Omental fat pad (tissue), 3 donors: ENCODE measurements at regions not wholly inside any gene's neighbourhood (a gene's known extent, or its start where the extent isn't known, plus 50 kb on each side); places are given as distances from the start of the nearest gene placed in this dataset.
A peak's percentile ranks its signal among the peaks of the same experiment; 100 is the strongest.

Experiments
- ATAC-seq: fragments of 150-250 bp; one replicate; pipeline ENCODE4 v1.9.1; 2016; ENCODE audit warnings: mild to moderate bottlenecking, moderate library complexity; ENCODE audit not compliant: low FRiP score
- DNase-seq: peaks from one replicate; pipeline ENCODE4 v3.0.0-alpha.2; 2019; ENCODE audit warnings: low spot score
- TF ChIP-seq, protein P1 (sequence below), 3 donors: fragments of 450-650 bp; IDR thresholded peaks; one replicate each; pipeline ENCODE4 v1.5.1; 2016 to 2017; ENCODE audit warnings: antibody characterized with exemption in 3 of 3, mild to moderate bottlenecking in 3 of 3, moderate library complexity in 2 of 3

DNA sequence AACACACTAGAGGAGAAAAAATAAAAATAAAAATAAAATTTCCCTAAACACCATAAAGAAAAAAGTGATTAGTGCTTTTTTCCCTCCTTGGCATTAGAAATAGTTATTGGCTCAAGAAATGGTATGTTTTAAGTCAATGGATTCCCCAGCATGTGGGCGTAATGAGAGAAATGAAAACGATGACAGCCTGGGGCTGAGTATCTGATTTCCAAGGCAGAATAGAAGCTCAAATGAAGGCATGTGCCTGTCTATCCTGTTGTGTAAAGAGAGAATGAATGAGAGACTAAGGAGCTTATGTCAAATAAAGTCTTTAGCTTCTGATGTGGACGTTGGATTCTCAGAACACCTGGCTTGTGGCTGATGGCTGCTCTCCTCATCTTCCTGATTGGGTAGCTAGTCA lies 1408.4 kb upstream of the TMEM132C start:
- ATAC-seq (no peak), DNase-seq (no peak)
- TF ChIP-seq, protein P1, sequence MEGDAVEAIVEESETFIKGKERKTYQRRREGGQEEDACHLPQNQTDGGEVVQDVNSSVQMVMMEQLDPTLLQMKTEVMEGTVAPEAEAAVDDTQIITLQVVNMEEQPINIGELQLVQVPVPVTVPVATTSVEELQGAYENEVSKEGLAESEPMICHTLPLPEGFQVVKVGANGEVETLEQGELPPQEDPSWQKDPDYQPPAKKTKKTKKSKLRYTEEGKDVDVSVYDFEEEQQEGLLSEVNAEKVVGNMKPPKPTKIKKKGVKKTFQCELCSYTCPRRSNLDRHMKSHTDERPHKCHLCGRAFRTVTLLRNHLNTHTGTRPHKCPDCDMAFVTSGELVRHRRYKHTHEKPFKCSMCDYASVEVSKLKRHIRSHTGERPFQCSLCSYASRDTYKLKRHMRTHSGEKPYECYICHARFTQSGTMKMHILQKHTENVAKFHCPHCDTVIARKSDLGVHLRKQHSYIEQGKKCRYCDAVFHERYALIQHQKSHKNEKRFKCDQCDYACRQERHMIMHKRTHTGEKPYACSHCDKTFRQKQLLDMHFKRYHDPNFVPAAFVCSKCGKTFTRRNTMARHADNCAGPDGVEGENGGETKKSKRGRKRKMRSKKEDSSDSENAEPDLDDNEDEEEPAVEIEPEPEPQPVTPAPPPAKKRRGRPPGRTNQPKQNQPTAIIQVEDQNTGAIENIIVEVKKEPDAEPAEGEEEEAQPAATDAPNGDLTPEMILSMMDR (IDR thresholded peaks at IDR 0.05), result no peak

DNA sequence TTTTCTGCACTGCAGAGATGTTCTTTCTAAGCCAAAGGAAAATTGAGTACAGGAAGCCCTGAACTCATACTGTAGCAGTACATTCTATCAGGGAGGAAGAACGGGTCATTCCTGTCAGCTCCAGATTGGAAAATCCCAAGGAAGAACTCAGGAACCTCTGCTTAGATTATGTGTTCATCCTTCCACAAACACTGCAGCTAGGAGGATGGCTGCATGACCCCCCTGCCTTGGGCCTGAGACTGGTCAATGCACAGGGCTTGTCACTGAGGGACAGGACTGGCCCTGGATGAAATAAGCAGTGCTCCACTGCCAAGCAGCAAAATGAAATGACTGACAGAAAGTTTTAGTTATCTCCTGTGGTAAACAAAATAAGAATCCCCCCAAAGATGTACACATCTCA lies 1406.8 kb upstream of the TMEM132C start:
- DNase-seq (no peak), ATAC-seq (no peak)
- TF ChIP-seq, protein P1 (IDR thresholded peaks at IDR 0.05), result no peak

DNA sequence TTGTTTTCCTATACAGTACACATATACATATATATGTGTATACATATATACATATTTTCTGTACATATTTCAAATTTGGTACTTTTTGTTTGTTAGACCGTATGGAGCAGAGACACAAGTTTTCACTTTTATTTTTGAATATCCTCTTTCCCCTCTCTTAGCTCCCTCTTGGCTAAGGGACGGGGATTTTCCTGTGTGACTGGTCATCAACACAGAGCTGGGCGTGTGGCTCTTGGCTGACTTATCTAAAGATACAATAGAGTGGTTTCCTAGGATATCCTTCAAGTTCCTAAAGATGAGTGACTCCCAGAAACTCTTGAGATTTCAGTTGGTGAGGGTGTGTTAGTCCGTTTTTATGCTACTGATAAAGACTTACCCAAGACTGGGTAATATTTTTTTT lies 1404.5 kb upstream of the TMEM132C start:
- no peak for ATAC-seq
- TF ChIP-seq, protein P1 (IDR thresholded peaks at IDR 0.05), result no peak
- DNase-seq, result no peak

DNA sequence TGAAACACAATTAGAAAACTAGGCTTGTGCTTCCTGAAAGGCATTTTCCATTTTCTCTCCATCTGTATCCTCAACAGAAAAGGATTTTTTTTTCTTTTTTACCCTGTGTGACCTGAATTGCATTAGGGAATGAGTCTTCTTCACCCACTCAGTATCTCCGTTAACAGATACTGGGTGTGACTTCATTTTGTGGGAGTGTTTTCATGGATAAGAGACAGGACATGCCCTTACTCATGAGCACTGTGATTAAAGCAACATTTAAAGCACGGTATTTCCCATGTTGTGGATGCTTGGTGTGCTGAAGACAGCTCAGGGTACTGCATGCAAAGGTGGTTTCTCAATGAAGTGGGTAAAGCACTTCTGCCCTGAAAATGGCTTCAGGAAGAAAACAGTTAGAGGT lies 1397.3 kb upstream of the TMEM132C start:
- DNase-seq (no peak), ATAC-seq (no peak)

DNA sequence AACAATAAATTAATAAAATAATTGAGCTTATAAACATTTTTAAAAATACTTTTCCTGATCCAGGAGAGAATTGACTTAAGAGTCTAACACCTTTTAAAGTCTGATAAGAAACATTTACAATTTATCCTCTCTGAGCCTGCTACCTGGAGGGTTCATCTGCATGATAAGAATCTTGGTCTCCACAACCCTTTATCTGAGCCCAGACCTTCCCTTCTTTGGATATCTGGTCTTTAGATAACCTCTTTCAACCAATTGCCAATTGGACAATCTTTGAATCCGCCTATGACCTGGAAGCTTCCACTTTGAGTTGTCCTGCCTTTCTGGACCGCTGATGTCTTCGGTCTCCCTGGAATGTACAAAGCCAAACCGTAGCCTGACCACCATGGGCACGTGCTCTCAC lies 1393.3 kb upstream of the TMEM132C start:
- TF ChIP-seq, protein P1 (IDR thresholded peaks at IDR 0.05), result no peak
- no peak for ATAC-seq
- DNase-seq, result no peak

More for the DNA sequence above, 1397.3 kb upstream of the TMEM132C start:
- TF ChIP-seq, protein P1 (IDR thresholded peaks at IDR 0.05), result no peak

DNA sequence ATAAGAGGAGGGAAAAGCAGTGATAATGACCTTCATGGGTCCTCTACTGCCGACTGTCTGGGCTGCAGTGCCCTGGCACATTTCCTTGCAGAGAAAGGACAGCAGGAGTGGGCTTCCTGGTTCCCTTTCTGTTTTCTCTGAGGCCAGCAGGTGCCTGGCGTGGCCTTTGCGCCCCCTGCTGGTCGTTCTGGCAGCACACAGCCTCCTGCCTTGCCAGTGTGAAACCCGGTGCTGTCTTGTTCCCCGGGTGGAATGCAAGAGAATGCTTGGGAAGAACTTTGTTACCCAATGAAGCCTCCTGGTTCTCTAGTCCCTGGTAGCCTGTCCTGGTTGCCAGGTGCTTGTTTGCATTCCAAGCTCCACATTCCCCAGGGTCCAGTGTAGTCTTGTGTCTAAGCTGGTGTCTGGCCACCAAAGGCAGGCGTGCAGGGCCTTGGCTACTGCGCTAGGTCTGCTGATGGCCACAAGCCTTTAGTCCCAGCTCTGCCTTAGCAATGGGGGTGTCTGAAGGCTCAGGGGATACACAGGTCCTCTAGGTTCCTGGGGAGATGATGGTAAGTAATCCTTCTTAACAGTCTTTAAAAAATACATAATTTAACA lies 1392.4 kb upstream of the TMEM132C start:
- TF ChIP-seq, protein P1 (IDR thresholded peaks at IDR 0.05), result peak in 2 of 3 donors; percentile 74 to 76
- DNase-seq (peak; percentile 33), ATAC-seq (no peak)

DNA sequence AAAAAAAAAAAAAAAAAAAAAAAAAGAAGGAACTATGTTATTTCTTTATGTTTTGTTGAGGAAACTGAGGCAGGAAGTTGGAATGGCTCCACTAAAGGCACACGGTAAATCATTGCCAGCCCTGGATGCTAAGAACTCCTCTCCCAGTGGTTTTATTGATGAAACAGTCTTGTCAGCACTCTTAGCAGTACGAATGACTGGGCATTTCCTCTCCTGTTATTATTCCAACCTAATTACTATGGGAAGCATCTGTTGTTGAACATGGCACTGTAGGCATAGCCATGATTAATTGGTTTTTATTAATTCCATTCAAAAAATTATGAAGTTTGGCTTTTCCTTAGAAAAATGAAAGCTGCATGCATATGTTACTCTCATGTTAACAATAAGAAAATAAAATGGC lies 1387.1 kb upstream of the TMEM132C start:
- TF ChIP-seq, protein P1 (IDR thresholded peaks at IDR 0.05), result no peak
- DNase-seq, result no peak
- ATAC-seq, result no peak
